ENCODE measurements at regions not wholly inside any gene's neighbourhood (a gene's known extent, or its start where the extent isn't known, plus 50 kb on each side); places are given as distances from the start of the nearest gene placed in this dataset.

DNA sequence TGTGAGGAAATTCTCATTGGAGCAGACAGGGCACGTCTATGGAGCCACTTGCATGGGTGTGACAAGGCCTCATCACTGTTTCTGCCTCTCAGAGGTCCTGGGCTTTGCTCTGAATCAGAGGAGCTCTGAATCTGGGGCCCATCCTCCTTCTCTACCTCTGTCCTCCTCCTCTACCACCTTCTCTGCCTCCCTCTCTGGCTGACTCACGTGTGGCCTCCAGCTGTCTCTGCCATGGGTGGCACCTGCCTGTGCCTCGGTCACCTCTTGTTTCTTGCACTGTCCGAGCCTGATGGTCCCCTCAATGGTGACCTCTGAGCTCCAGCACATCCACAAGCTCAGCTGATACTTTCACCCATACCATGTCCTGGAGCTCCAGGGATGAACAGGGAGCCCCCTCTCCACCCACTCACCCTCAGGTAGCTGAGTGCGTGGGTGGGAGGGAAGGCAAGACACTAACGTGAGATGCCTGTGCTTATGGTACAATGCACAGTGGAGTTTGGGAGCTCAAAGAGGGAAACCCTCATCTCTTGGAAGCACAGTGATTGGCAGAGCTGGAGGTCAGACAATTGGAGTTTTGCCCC, 116.4 kb upstream of the CRHR1 start:
- in situ Hi-C loops (cut with MboI; ENCODE audit: low sequenced_read_pairs): no loop called here
- POLR2A ChIA-PET (ENCODE audit: unreplicated experiment): no interaction called here

More for the DNA sequence above, 116.4 kb upstream of the CRHR1 start:
- no peak overlapping the region for H2AK9ac ChIP-seq (replicated peaks; ENCODE audit: low read depth, low read length, poor library complexity)
- H3K27ac ChIP-seq (ENCODE audit: insufficient read depth, low read length): no peak overlapping the region
- no peak overlapping the region for H2BK20ac ChIP-seq (ENCODE audit: low read depth, low read length)
- H3K36me3 ChIP-seq (ENCODE audit: control insufficient read depth, insufficient read depth, low read length): no peaks in the 10 kb centered on the region
- no peak overlapping the region for H2AK5ac ChIP-seq (ENCODE audit: low read depth, low read length)
- H2BK5ac ChIP-seq (ENCODE audit: low read depth, low read length, poor library complexity, severe bottlenecking): no peak overlapping the region
- no peaks in the 10 kb centered on the region for H3K4me1 ChIP-seq (ENCODE audit: control insufficient read depth, insufficient read depth, low read length)
- WGBS, 2 experiments (ENCODE audit: extremely low coverage in 2 of 2, insufficient read length in 1 of 2): 33% methylated on average over 3 of the region's 6 CpGs; no CpG with 5 or more reads in 1 of the 2 experiments
- no peak overlapping the region for H3K56ac ChIP-seq (ENCODE audit: extremely low read depth, insufficient read depth, low read length)
- intact Hi-C loops (cut with micrococcal nuclease): no loop called here
- H3K79me1 ChIP-seq (ENCODE audit: low read depth in 1 of 2, low read length in 2 of 2): no peaks in the 10 kb centered on the region
- no peaks in the 10 kb centered on the region for H3K9me1 ChIP-seq (ENCODE audit: insufficient read depth, low read length)
- no peak overlapping the region for H2BK15ac ChIP-seq (ENCODE audit: low read depth, low read length)
- no peak overlapping the region for H3K4me3 ChIP-seq (ENCODE audit: insufficient read depth, low read depth, low read length)
- H3K4me2 ChIP-seq (ENCODE audit: low read depth, low read length): no peak overlapping the region
- H2AFZ ChIP-seq (replicated peaks; ENCODE audit: low read length, poor library complexity): no peak overlapping the region
- H3K4ac ChIP-seq (ENCODE audit: low read depth, low read length): no peak overlapping the region
- CTCF ChIA-PET: no interaction called here
- no peak overlapping the region for H3K14ac ChIP-seq (replicated peaks; ENCODE audit: low read depth, low read length)
- H3K9me3 ChIP-seq (ENCODE audit: control insufficient read depth, insufficient read depth, low read length): no peaks in the 10 kb centered on the region
- H4K91ac ChIP-seq (ENCODE audit: insufficient read depth, low read depth, low read length): no peak overlapping the region
- H4K5ac ChIP-seq (ENCODE audit: low read depth, low read length): no peak overlapping the region
- DNase-seq (no peak), ATAC-seq (ENCODE audit: low read depth) (no peak)
- no peak overlapping the region for H3K23ac ChIP-seq (ENCODE audit: low read depth, low read length)
- H3K18ac ChIP-seq (ENCODE audit: low read depth, low read length): no peak overlapping the region
- no TSS peak for BruUV-seq (replicated peaks)
- no peaks in the 10 kb centered on the region for H4K20me1 ChIP-seq (ENCODE audit: insufficient read depth, low read length)
- TF ChIP-seq, protein P1, sequence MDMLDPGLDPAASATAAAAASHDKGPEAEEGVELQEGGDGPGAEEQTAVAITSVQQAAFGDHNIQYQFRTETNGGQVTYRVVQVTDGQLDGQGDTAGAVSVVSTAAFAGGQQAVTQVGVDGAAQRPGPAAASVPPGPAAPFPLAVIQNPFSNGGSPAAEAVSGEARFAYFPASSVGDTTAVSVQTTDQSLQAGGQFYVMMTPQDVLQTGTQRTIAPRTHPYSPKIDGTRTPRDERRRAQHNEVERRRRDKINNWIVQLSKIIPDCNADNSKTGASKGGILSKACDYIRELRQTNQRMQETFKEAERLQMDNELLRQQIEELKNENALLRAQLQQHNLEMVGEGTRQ (IDR thresholded peaks at IDR 0.05; ENCODE audit: low read depth, low read length): no peak
- TF ChIP-seq RCOR1 (IDR thresholded peaks at IDR 0.05; ENCODE audit: insufficient replicate concordance, low read length): no peak
- TF ChIP-seq CEBPB (IDR thresholded peaks at IDR 0.05; ENCODE audit: low read depth, low read length): no peak
- TF ChIP-seq MXI1 (IDR thresholded peaks at IDR 0.05; ENCODE audit: borderline replicate concordance, low read depth, low read length): no peak
- TF ChIP-seq, protein P2, sequence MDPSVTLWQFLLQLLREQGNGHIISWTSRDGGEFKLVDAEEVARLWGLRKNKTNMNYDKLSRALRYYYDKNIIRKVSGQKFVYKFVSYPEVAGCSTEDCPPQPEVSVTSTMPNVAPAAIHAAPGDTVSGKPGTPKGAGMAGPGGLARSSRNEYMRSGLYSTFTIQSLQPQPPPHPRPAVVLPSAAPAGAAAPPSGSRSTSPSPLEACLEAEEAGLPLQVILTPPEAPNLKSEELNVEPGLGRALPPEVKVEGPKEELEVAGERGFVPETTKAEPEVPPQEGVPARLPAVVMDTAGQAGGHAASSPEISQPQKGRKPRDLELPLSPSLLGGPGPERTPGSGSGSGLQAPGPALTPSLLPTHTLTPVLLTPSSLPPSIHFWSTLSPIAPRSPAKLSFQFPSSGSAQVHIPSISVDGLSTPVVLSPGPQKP (IDR thresholded peaks at IDR 0.05; ENCODE audit: borderline replicate concordance, low read depth, low read length): no peak
- TF ChIP-seq SMC3 (IDR thresholded peaks at IDR 0.05; ENCODE audit: low read depth, low read length): no peak
- no peak for TF ChIP-seq POLR2A (IDR thresholded peaks at IDR 0.05; ENCODE audit: low read depth, low read length)
- TF ChIP-seq MAFK (IDR thresholded peaks at IDR 0.05; ENCODE audit: low read depth, low read length): no peak
- TF ChIP-seq CHD1 (IDR thresholded peaks at IDR 0.05; ENCODE audit: low read depth, low read length): no peak
- no peak overlapping the region for H4K8ac ChIP-seq (ENCODE audit: low read depth in 2 of 2, low read length in 2 of 2)
- dilution Hi-C loops (cut with HindIII; ENCODE audit: low sequenced_read_pairs, unreplicated experiment): no loop called here
- no peak overlapping the region for H2BK120ac ChIP-seq (ENCODE audit: low read depth, low read length)
- H3K9ac ChIP-seq (ENCODE audit: low read depth, low read length): no peak overlapping the region
- H3K27me3 ChIP-seq (ENCODE audit: control insufficient read depth, insufficient read depth, low read length): peaks cover 16% of the 10 kb centered on the region
